ENCODE measurements at regions not wholly inside any gene's neighbourhood (a gene's known extent, or its start where the extent isn't known, plus 50 kb on each side); places are given as distances from the start of the nearest gene placed in this dataset.

GRCh38 chr4:136571315-136571714 lies 961.0 kb downstream of the PCDH18 start:
- H4K20me1 ChIP-seq (ENCODE audit: low read length): no peaks in the 10 kb centered on the region
- no peaks in the 10 kb centered on the region for H3K9me3 ChIP-seq (ENCODE audit: low read length)
- no peaks in the 10 kb centered on the region for H3K79me2 ChIP-seq (ENCODE audit: low read length)
- no peak for DNase-seq
- no peak overlapping the region for H3K9ac ChIP-seq (ENCODE audit: low read length)
- H3K27ac ChIP-seq (ENCODE audit: low read length): no peak overlapping the region
- no peaks in the 10 kb centered on the region for H3K4me1 ChIP-seq (ENCODE audit: insufficient read depth, low read length)
- ATAC-seq: no peak
- POLR2A ChIA-PET (ENCODE audit: unreplicated experiment): no interaction called here
- H3K4me2 ChIP-seq (ENCODE audit: low read length): no peak overlapping the region
- no peak overlapping the region for H3K4me3 ChIP-seq (ENCODE audit: low read length)
- no peaks in the 10 kb centered on the region for H3K36me3 ChIP-seq (ENCODE audit: low read depth, low read length)
- H3K9me2 ChIP-seq (replicated peaks; ENCODE audit: low read length): no peaks in the 10 kb centered on the region
- TF ChIP-seq EZH2phosphoT487 (IDR thresholded peaks at IDR 0.05; ENCODE audit: borderline replicate concordance, low read length): no peak
- TF ChIP-seq EZH2 (IDR thresholded peaks at IDR 0.05; ENCODE audit: low read length, unreplicated experiment): no peak
- TF ChIP-seq, protein P1, sequence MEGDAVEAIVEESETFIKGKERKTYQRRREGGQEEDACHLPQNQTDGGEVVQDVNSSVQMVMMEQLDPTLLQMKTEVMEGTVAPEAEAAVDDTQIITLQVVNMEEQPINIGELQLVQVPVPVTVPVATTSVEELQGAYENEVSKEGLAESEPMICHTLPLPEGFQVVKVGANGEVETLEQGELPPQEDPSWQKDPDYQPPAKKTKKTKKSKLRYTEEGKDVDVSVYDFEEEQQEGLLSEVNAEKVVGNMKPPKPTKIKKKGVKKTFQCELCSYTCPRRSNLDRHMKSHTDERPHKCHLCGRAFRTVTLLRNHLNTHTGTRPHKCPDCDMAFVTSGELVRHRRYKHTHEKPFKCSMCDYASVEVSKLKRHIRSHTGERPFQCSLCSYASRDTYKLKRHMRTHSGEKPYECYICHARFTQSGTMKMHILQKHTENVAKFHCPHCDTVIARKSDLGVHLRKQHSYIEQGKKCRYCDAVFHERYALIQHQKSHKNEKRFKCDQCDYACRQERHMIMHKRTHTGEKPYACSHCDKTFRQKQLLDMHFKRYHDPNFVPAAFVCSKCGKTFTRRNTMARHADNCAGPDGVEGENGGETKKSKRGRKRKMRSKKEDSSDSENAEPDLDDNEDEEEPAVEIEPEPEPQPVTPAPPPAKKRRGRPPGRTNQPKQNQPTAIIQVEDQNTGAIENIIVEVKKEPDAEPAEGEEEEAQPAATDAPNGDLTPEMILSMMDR (conservative IDR thresholded peaks at IDR 0.05; ENCODE audit: low read depth, low read length): no peak
- CTCF ChIA-PET: no interaction called here
- no peak overlapping the region for H2AFZ ChIP-seq (ENCODE audit: low read length)
- H3K27me3 ChIP-seq (ENCODE audit: low read length): no peaks in the 10 kb centered on the region
- BruUV-seq (replicated peaks): no TSS peak
- no peaks in the 10 kb centered on the region for H3F3A ChIP-seq (ENCODE audit: low read length, unreplicated experiment)
- intact Hi-C loops (cut with micrococcal nuclease): no loop called here

DNA sequence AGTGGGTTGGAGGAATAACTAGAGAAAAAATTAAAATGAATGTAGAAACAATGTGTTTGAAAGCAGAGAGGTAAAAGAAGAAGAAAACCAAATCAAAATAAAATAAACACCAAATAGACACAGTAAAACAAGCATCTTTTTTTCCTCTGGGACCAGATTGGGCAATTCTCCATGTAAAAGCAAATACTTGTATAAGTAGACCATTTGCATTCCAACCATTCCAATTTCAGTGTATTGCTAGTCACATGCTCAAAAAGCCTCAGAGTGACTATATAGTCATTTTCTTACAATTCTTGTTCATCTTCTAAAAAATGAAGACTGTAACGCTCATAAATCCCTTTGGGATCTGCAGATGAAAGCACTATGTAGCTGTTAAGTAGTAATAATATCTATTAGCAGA lies 969.5 kb downstream of the PCDH18 start:
- no peak for DNase-seq

GRCh38 chr4:136558940-136559494 lies 973.3 kb downstream of the PCDH18 start:
- ChIA-PET CTCF (no interaction called here), POLR2A (ENCODE audit: unreplicated experiment) (no interaction called here)
- no TSS peak for BruUV-seq (replicated peaks)
- Histone ChIP-seq H4K20me1 (ENCODE audit: low read length) (no peaks in the 10 kb centered on the region), H3K27ac (ENCODE audit: low read length) (no peak overlapping the region), H3K4me3 (ENCODE audit: low read length) (no peak overlapping the region), H3K36me3 (ENCODE audit: low read depth, low read length) (no peaks in the 10 kb centered on the region), H3K9me3 (ENCODE audit: low read length) (no peaks in the 10 kb centered on the region), H3F3A (ENCODE audit: low read length, unreplicated experiment) (no peaks in the 10 kb centered on the region), H2AFZ (ENCODE audit: low read length) (no peak overlapping the region), H3K27me3 (ENCODE audit: low read length) (no peaks in the 10 kb centered on the region), H3K79me2 (ENCODE audit: low read length) (no peaks in the 10 kb centered on the region), H3K4me1 (ENCODE audit: insufficient read depth, low read length) (no peaks in the 10 kb centered on the region), H3K9me2 (replicated peaks; ENCODE audit: low read length) (no peaks in the 10 kb centered on the region), H3K9ac (ENCODE audit: low read length) (no peak overlapping the region), H3K4me2 (ENCODE audit: low read length) (no peak overlapping the region)
- intact Hi-C loops (cut with micrococcal nuclease): no loop called here
- TF ChIP-seq EZH2 (IDR thresholded peaks at IDR 0.05; ENCODE audit: low read length, unreplicated experiment) (no peak), EZH2phosphoT487 (IDR thresholded peaks at IDR 0.05; ENCODE audit: borderline replicate concordance, low read length) (no peak)
- TF ChIP-seq, protein P1 (conservative IDR thresholded peaks at IDR 0.05; ENCODE audit: low read depth, low read length): no peak
- ATAC-seq: no peak
- no peak for DNase-seq

More for the DNA sequence above, 969.5 kb downstream of the PCDH18 start:
- TF ChIP-seq EZH2phosphoT487 (IDR thresholded peaks at IDR 0.05; ENCODE audit: borderline replicate concordance, low read length) (no peak), EZH2 (IDR thresholded peaks at IDR 0.05; ENCODE audit: low read length, unreplicated experiment) (no peak)
- TF ChIP-seq, protein P1 (conservative IDR thresholded peaks at IDR 0.05; ENCODE audit: low read depth, low read length): no peak
- H3K27me3 ChIP-seq (ENCODE audit: low read length): no peaks in the 10 kb centered on the region
- H3K27ac ChIP-seq (ENCODE audit: low read length): no peak overlapping the region
- ChIA-PET CTCF (no interaction called here), POLR2A (ENCODE audit: unreplicated experiment) (no interaction called here)
- no peaks in the 10 kb centered on the region for H3K4me1 ChIP-seq (ENCODE audit: insufficient read depth, low read length)
- no peak overlapping the region for H2AFZ ChIP-seq (ENCODE audit: low read length)
- no peaks in the 10 kb centered on the region for H3K36me3 ChIP-seq (ENCODE audit: low read depth, low read length)
- no peaks in the 10 kb centered on the region for H4K20me1 ChIP-seq (ENCODE audit: low read length)
- H3K9me2 ChIP-seq (replicated peaks; ENCODE audit: low read length): no peaks in the 10 kb centered on the region
- intact Hi-C loops (cut with micrococcal nuclease): no loop called here
- no peak overlapping the region for H3K4me3 ChIP-seq (ENCODE audit: low read length)
- H3F3A ChIP-seq (ENCODE audit: low read length, unreplicated experiment): no peaks in the 10 kb centered on the region
- no peaks in the 10 kb centered on the region for H3K9me3 ChIP-seq (ENCODE audit: low read length)
- no peak for ATAC-seq
- H3K4me2 ChIP-seq (ENCODE audit: low read length): no peak overlapping the region
- BruUV-seq (replicated peaks): no TSS peak
- H3K79me2 ChIP-seq (ENCODE audit: low read length): no peaks in the 10 kb centered on the region
- H3K9ac ChIP-seq (ENCODE audit: low read length): no peak overlapping the region
